ENCODE measurements at regions not wholly inside any gene's neighbourhood (a gene's known extent, or its start where the extent isn't known, plus 50 kb on each side); places are given as distances from the start of the nearest gene placed in this dataset.

DNA sequence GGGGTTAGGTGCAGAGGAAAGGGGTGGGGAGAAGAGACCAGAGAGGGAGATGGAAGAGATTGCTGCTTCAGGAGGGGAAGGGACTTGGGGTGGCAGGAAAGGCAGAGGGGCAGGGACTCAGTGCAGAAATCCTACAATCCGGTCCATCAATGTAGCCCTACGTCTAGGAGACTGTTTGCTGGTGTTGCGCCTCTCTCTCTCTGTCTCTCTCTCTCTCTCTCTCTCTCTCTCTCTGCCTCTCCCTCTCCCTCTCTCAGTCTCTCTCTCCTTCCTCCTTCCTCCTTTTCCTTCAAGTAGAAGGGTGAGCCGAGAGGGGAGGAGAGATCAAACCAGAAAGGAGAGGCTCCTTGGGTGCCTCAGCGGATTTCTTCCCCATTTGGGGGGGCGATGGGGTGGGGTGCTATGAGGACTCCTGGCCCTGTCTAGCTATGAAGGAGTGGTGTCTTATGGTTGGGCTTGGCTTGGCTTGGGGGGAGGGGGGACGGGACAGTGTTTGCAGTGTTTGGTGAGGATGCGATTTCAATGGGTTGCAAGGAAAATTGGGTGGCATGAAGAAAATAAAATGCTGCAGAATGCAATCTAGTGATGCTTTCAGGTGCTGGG lies 181.2 kb downstream of the TBXT start:
- H3K4me1 ChIP-seq (ENCODE audit: insufficient read depth, low read length, poor library complexity, severe bottlenecking), result peaks cover 12% of the 10 kb centered on the region
- no peaks in the 10 kb centered on the region for H3K9me3 ChIP-seq (ENCODE audit: low read depth, low read length, poor library complexity, severe bottlenecking)
- TF ChIP-seq, protein P1, sequence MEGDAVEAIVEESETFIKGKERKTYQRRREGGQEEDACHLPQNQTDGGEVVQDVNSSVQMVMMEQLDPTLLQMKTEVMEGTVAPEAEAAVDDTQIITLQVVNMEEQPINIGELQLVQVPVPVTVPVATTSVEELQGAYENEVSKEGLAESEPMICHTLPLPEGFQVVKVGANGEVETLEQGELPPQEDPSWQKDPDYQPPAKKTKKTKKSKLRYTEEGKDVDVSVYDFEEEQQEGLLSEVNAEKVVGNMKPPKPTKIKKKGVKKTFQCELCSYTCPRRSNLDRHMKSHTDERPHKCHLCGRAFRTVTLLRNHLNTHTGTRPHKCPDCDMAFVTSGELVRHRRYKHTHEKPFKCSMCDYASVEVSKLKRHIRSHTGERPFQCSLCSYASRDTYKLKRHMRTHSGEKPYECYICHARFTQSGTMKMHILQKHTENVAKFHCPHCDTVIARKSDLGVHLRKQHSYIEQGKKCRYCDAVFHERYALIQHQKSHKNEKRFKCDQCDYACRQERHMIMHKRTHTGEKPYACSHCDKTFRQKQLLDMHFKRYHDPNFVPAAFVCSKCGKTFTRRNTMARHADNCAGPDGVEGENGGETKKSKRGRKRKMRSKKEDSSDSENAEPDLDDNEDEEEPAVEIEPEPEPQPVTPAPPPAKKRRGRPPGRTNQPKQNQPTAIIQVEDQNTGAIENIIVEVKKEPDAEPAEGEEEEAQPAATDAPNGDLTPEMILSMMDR (conservative IDR thresholded peaks at IDR 0.05; ENCODE audit: low read depth, low read length), result no peak
- no peak for TF ChIP-seq EZH2 (IDR thresholded peaks at IDR 0.05; ENCODE audit: borderline replicate concordance, low read depth, low read length, poor library complexity, severe bottlenecking)
- H3K4me3 ChIP-seq (ENCODE audit: low read depth, low read length, poor library complexity, severe bottlenecking), result no peak overlapping the region
- BruUV-seq (replicated peaks), result no TSS peak
- no peaks in the 10 kb centered on the region for H3K36me3 ChIP-seq (ENCODE audit: insufficient read depth, low read length, poor library complexity, severe bottlenecking)
- CTCF ChIA-PET, result no interaction called here
- no peak overlapping the region for H3K27ac ChIP-seq (ENCODE audit: low read depth, low read length, poor library complexity, severe bottlenecking)
- intact Hi-C loops (cut with micrococcal nuclease; ENCODE audit: unreplicated experiment), result no loop called here
- no peak for DNase-seq (ENCODE audit: low spot score)
- peaks cover 69% of the 10 kb centered on the region for H3K27me3 ChIP-seq (replicated peaks; ENCODE audit: insufficient read depth, low read depth, low read length, poor library complexity)
- POLR2A ChIA-PET (ENCODE audit: low non-redundant PET), result no interaction called here

DNA sequence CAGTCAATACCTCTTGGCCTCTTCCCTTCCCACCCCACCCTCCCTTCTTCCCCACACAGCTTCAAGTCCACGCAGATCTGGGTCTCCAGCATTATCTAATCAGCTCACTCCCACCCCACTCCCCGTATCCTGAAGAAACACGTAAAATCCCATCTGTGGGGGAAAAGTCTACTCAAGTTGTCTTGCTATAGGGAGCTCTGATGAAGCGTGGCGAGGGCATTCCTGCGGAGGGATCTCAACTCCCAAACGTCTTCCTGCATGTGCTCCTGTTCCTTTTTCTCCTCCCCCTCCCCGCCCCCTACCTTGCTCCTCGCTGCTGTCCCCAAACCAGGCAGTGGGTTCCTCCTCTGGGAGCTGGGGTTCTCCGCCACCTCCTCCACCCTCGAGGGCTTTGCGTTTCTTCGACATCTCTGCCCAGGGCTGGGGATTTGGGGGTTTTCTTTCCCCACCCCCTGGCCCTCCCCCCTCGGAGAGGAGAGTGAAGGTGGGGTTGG lies 181.8 kb downstream of the TBXT start:
- H3K4me3 ChIP-seq (ENCODE audit: low read depth, low read length, poor library complexity, severe bottlenecking), result no peak overlapping the region
- ChIA-PET CTCF (no interaction called here), POLR2A (ENCODE audit: low non-redundant PET) (no interaction called here)
- H3K27me3 ChIP-seq (replicated peaks; ENCODE audit: insufficient read depth, low read depth, low read length, poor library complexity), result peaks cover 65% of the 10 kb centered on the region
- intact Hi-C loops (cut with micrococcal nuclease; ENCODE audit: unreplicated experiment), result no loop called here
- no peak for TF ChIP-seq EZH2 (IDR thresholded peaks at IDR 0.05; ENCODE audit: borderline replicate concordance, low read depth, low read length, poor library complexity, severe bottlenecking)
- H3K27ac ChIP-seq (ENCODE audit: low read depth, low read length, poor library complexity, severe bottlenecking), result no peak overlapping the region
- H3K4me1 ChIP-seq (ENCODE audit: insufficient read depth, low read length, poor library complexity, severe bottlenecking), result peaks cover 12% of the 10 kb centered on the region
- DNase-seq (ENCODE audit: low spot score), result no peak
- H3K36me3 ChIP-seq (ENCODE audit: insufficient read depth, low read length, poor library complexity, severe bottlenecking), result no peaks in the 10 kb centered on the region
- no peaks in the 10 kb centered on the region for H3K9me3 ChIP-seq (ENCODE audit: low read depth, low read length, poor library complexity, severe bottlenecking)
- BruUV-seq (replicated peaks), result no TSS peak

DNA sequence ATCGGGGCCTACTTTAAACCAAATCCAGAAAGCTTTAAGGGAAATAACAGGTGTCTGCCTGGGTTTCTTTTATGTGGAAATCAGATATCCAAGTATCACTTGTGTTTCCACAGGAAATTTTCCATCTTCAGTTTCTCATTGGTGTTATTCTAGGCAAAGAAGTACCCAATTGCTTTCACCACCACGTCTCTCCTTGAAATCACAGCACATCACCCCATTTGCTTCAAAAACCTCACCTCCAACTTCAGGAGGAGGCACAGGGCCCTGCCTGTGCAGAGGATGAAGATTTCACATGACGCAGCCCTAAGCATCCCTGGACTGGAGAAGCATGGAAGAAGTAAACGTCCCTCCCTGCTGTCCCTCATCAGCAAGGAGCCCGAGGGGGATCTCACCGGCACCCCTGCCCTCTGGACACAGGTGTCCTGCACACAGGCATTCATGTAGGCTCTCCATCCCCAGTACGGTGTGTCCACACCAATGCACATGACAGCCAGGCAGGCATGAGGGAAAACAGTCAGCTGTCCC lies 182.3 kb downstream of the TBXT start:
- Histone ChIP-seq H3K27ac (ENCODE audit: low read depth, low read length, poor library complexity, severe bottlenecking) (no peak overlapping the region), H3K4me1 (ENCODE audit: insufficient read depth, low read length, poor library complexity, severe bottlenecking) (peaks cover 12% of the 10 kb centered on the region), H3K9me3 (ENCODE audit: low read depth, low read length, poor library complexity, severe bottlenecking) (no peaks in the 10 kb centered on the region), H3K36me3 (ENCODE audit: insufficient read depth, low read length, poor library complexity, severe bottlenecking) (no peaks in the 10 kb centered on the region), H3K4me3 (ENCODE audit: low read depth, low read length, poor library complexity, severe bottlenecking) (no peak overlapping the region), H3K27me3 (replicated peaks; ENCODE audit: insufficient read depth, low read depth, low read length, poor library complexity) (peaks cover 60% of the 10 kb centered on the region)
- ChIA-PET POLR2A (ENCODE audit: low non-redundant PET) (no interaction called here), CTCF (no interaction called here)
- DNase-seq (ENCODE audit: low spot score), result no peak
- TF ChIP-seq, protein P1 (conservative IDR thresholded peaks at IDR 0.05; ENCODE audit: low read depth, low read length), result no peak
- TF ChIP-seq EZH2 (IDR thresholded peaks at IDR 0.05; ENCODE audit: borderline replicate concordance, low read depth, low read length, poor library complexity, severe bottlenecking), result no peak
- intact Hi-C loops (cut with micrococcal nuclease; ENCODE audit: unreplicated experiment), result no loop called here
- BruUV-seq (replicated peaks), result no TSS peak

All from A673 (cell line).